Panc1 (cell line): ENCODE measurements at regions not wholly inside any gene's neighbourhood (a gene's known extent, or its start where the extent isn't known, plus 50 kb on each side); places are given as distances from the start of the nearest gene placed in this dataset.
"Not testable (repeated sequence)": the region's sequence is repeated elsewhere in the genome, so short reads cannot be mapped to it uniquely, and the experiment has no call there.

ENCODE experiments used
- ATAC-seq: fragments of 200-7000 bp; cut with Tn5 transposase; 2 replicates; pipeline ENCODE4 v1.9.1; 2020; ENCODE audit warnings: mild to moderate bottlenecking, moderate library complexity
- BruUV-seq: library from RNA; stranded (reverse); fragments of 400-500 nt; replicated peaks from 2 replicates; lab custom pipeline; 2021; lab: Mats Ljungman, UMichigan
- CTCF ChIA-PET: fragments of 300-600 bp; sonication (Branson Sonifier 250); formaldehyde crosslinking; loops from one replicate; lab custom pipeline; 2022; ENCODE audit warnings: antibody characterized with exemption; lab: Charles Lee
- POLR2A ChIA-PET: fragments of 300-600 bp; sonication (Branson Sonifier 250); formaldehyde crosslinking; loops from one replicate; lab custom pipeline; 2022; ENCODE audit warnings: antibody characterized with exemption; lab: Charles Lee
- DNase-seq: peaks from one replicate; pipeline ENCODE4 v3.0.0-alpha.2; 2010; ENCODE audit warnings: low read depth, low spot score
- H3K27ac ChIP-seq: 2 replicates; pipeline ENCODE4 v1.5.1; 2011; ENCODE audit warnings: mild to moderate bottlenecking, low read length, inconsistent platforms
- H3K27me3 ChIP-seq: fragments of 200-500 bp; sonication (Bioruptor generic); 2 replicates; pipeline ENCODE4 v1.6.0; 2014; ENCODE audit warnings: low read length, inconsistent platforms; ENCODE audit not compliant: control insufficient read depth, insufficient read depth
- H3K36me3 ChIP-seq: fragments of 200-500 bp; sonication (Bioruptor generic); 2 replicates; pipeline ENCODE4 v1.5.1; 2014; ENCODE audit warnings: inconsistent platforms, mild to moderate bottlenecking, low read length, moderate library complexity; ENCODE audit not compliant: control insufficient read depth, insufficient read depth
- H3K4me1 ChIP-seq: 2 replicates; pipeline ENCODE4 v1.5.1; 2011; ENCODE audit warnings: inconsistent platforms, mild to moderate bottlenecking, low read length, moderate library complexity; ENCODE audit not compliant: control insufficient read depth, insufficient read depth
- H3K4me3 ChIP-seq, 2 experiments: 2 replicates each; pipeline ENCODE4 v1.5.1; 2011 to 2012; ENCODE audit warnings: low read depth in 2 of 2, low read length in 2 of 2, mild to moderate bottlenecking in 2 of 2, inconsistent platforms in 1 of 2, moderate library complexity in 1 of 2
- H3K9me3 ChIP-seq: fragments of 200-500 bp; sonication (Bioruptor generic); 2 replicates; pipeline ENCODE4 v1.5.1; 2014; ENCODE audit warnings: low read depth, mild to moderate bottlenecking, inconsistent platforms, low read length, moderate library complexity; ENCODE audit not compliant: control insufficient read depth, insufficient read depth
- CTCF ChIP-seq: fragments of 450-650 bp; IDR thresholded peaks from 2 replicates; pipeline ENCODE4 v1.5.1; 2017; ENCODE audit warnings: mild to moderate bottlenecking
- POLR2AphosphoS5 ChIP-seq: IDR thresholded peaks from 2 replicates; pipeline ENCODE4 v1.6.1; 2012; ENCODE audit warnings: mild to moderate bottlenecking, low read depth, low read length, moderate library complexity
- REST ChIP-seq, 2 experiments: IDR thresholded peaks; 2 replicates each; pipeline ENCODE4 v1.6.1; 2011 to 2012; ENCODE audit warnings: low read depth in 2 of 2, control low read depth in 1 of 2, low read length in 1 of 2, mild to moderate bottlenecking in 1 of 2, moderate library complexity in 1 of 2; ENCODE audit not compliant: insufficient read depth in 1 of 2
- SIN3A ChIP-seq: IDR thresholded peaks from 2 replicates; pipeline ENCODE4 v1.6.1; 2012; ENCODE audit warnings: low read depth, mild to moderate bottlenecking, low read length, moderate library complexity, borderline replicate concordance; ENCODE audit not compliant: insufficient read depth
- TCF7L2 ChIP-seq: IDR thresholded peaks from 2 replicates; pipeline ENCODE4 v1.6.1; 2011; ENCODE audit warnings: mild to moderate bottlenecking, low read depth, low read length, inconsistent platforms
- in situ Hi-C: cut with HindIII; loops from 2 replicates; pipeline ENCODE4 v1.10.0; 2016; ENCODE audit warnings: low sequenced_read_pairs, low pct_unique_long_range_greater_than_20kb
- intact Hi-C: fragments of 100-400 bp; cut with micrococcal nuclease; formaldehyde crosslinking; loops from one replicate; pipeline ENCODE4 v1.10.0; 2022; ENCODE audit not compliant: unreplicated experiment

- in situ Hi-C loops = no loop called here
- DNase-seq (no peak), ATAC-seq (no peak)
- TF ChIP-seq REST (IDR thresholded peaks at IDR 0.05; ENCODE audit: insufficient read depth in 1 of 2, low read depth in 2 of 2, low read length in 1 of 2) = no peak
- TF ChIP-seq SIN3A = no peak
- no peak for TF ChIP-seq POLR2AphosphoS5
- no peak for TF ChIP-seq TCF7L2
- TF ChIP-seq CTCF = no peak
- BruUV-seq = no TSS peak
- ChIA-PET POLR2A (no interaction called here), CTCF (no interaction called here)
- Histone ChIP-seq H3K27me3 (no peaks in the 10 kb centered on the region), H3K36me3 (no peaks in the 10 kb centered on the region), H3K9me3 (no peaks in the 10 kb centered on the region), H3K27ac (no peak overlapping the region), H3K4me3 (no peak overlapping the region), H3K4me1 (no peaks in the 10 kb centered on the region)
- intact Hi-C loops = no loop called here
These were observed 957.8 kb downstream of the NXPH1 start for GRCh38 chr7:9391221-9391620.

- POLR2A ChIA-PET = no interaction called here
- Histone ChIP-seq H3K27me3 (no peaks in the 10 kb centered on the region), H3K27ac (no peak overlapping the region), H3K36me3 (no peaks in the 10 kb centered on the region), H3K4me1 (no peaks in the 10 kb centered on the region), H3K4me3 (no peak overlapping the region), H3K9me3 (no peaks in the 10 kb centered on the region)
- no peak for ATAC-seq
- in situ Hi-C loops (no loop called here), intact Hi-C loops (no loop called here)
- CTCF ChIA-PET = no interaction called here
- TF ChIP-seq CTCF = no peak
- no peak for TF ChIP-seq POLR2AphosphoS5
- no peak for TF ChIP-seq SIN3A
- no peak for TF ChIP-seq TCF7L2
- no peak for TF ChIP-seq REST (IDR thresholded peaks at IDR 0.05; ENCODE audit: insufficient read depth in 1 of 2, low read depth in 2 of 2, low read length in 1 of 2)
- no peak for DNase-seq
- BruUV-seq = no TSS peak
These were observed 958.6 kb downstream of the NXPH1 start for GRCh38 chr7:9391984-9392383.

- POLR2A ChIA-PET, H3K36me3 ChIP-seq, DNase-seq, BruUV-seq, ATAC-seq, H3K27me3 ChIP-seq, intact Hi-C loops, H3K27ac ChIP-seq, in situ Hi-C loops, CTCF ChIA-PET, H3K4me3 ChIP-seq, H3K4me1 ChIP-seq, H3K9me3 ChIP-seq: not testable (repeated sequence)
These were observed 971.0 kb downstream of the NXPH1 start for GRCh38 chr7:9404386-9404785.
